ENCODE measurements at regions not wholly inside any gene's neighbourhood (a gene's known extent, or its start where the extent isn't known, plus 50 kb on each side); places are given as distances from the start of the nearest gene placed in this dataset.

DNA sequence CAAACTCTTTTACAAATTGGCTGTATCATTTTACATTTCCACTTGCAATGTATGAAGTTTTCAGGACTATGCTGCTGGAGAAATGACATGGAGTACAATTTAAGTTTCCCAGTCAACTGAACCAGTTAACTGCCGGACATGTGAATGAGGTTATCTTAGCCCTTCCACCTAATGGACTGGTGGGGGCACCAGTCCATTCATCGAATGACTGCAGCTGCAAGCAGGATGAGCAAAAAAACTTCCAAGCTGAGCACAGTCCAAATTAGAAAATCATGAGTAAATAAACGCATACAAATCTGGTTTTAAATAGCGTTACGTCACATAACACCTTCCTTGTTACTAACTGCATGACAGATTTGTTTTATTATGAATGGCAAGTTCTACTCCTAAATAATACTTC is 1131.5 kb downstream of the PCDH18 start:
- ATAC-seq = no peak
- TF ChIP-seq ZFP30 (CRISPR knock-in tag; IDR thresholded peaks at IDR 0.05) (no peak), ARNTL (CRISPR knock-in tag; IDR thresholded peaks at IDR 0.05; ENCODE audit: borderline replicate concordance, low read depth) (no peak), SNAI2 (CRISPR knock-in tag; IDR thresholded peaks at IDR 0.05) (no peak), BACH2 (CRISPR knock-in tag; IDR thresholded peaks at IDR 0.05; ENCODE audit: borderline replicate concordance) (no peak), ZC3H10 (CRISPR knock-in tag; IDR thresholded peaks at IDR 0.05) (no peak)
- TF ChIP-seq, protein P1, sequence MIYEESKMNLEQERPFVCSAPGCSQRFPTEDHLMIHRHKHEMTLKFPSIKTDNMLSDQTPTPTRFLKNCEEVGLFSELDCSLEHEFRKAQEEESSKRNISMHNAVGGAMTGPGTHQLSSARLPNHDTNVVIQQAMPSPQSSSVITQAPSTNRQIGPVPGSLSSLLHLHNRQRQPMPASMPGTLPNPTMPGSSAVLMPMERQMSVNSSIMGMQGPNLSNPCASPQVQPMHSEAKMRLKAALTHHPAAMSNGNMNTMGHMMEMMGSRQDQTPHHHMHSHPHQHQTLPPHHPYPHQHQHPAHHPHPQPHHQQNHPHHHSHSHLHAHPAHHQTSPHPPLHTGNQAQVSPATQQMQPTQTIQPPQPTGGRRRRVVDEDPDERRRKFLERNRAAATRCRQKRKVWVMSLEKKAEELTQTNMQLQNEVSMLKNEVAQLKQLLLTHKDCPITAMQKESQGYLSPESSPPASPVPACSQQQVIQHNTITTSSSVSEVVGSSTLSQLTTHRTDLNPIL (CRISPR knock-in tag; IDR thresholded peaks at IDR 0.05; ENCODE audit: low read depth) = no peak

DNA sequence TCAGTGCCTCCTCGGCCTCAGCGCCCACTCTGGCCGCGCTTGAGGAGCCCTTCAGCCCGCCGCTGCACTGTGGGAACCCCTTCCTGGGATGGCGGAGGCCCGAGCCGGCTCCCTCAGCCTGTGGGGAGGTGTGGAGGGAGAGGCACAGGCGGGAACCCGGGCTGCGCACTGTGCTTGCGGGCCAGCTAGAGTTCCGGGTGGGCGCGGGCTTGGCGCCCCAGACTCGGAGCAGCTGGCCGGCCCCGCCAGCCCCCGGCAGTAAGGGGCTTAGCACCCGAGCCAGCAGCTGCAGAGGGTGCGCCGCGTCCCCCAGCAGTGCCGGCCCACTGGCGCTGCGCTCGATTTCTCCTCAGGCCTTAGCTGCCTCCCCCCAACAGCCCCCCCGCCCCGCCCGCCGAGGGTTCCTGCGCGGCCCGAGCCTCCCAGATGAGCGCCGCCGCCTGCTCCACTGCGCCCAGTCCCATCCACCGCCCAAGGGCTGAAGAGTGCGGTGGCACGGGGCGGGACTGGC is 1137.0 kb downstream of the PCDH18 start:
- peak; percentile 91 for ATAC-seq
- TF ChIP-seq PPARA (CRISPR knock-in tag; IDR thresholded peaks at IDR 0.05; ENCODE audit: borderline replicate concordance) (no peak), ZFP3 (CRISPR knock-in tag; IDR thresholded peaks at IDR 0.05) (no peak), ISL1 (CRISPR knock-in tag; IDR thresholded peaks at IDR 0.05) (no peak), ZFP30 (CRISPR knock-in tag; IDR thresholded peaks at IDR 0.05) (no peak), CSDC2 (CRISPR knock-in tag; IDR thresholded peaks at IDR 0.05) (no peak), ESRRG (CRISPR knock-in tag; IDR thresholded peaks at IDR 0.05) (no peak), ZNF8 (CRISPR knock-in tag; IDR thresholded peaks at IDR 0.05) (no peak), ARNTL (CRISPR knock-in tag; IDR thresholded peaks at IDR 0.05; ENCODE audit: borderline replicate concordance, low read depth) (no peak), TCF4 (CRISPR knock-in tag; IDR thresholded peaks at IDR 0.05; ENCODE audit: borderline replicate concordance) (no peak)
- TF ChIP-seq, protein P2, sequence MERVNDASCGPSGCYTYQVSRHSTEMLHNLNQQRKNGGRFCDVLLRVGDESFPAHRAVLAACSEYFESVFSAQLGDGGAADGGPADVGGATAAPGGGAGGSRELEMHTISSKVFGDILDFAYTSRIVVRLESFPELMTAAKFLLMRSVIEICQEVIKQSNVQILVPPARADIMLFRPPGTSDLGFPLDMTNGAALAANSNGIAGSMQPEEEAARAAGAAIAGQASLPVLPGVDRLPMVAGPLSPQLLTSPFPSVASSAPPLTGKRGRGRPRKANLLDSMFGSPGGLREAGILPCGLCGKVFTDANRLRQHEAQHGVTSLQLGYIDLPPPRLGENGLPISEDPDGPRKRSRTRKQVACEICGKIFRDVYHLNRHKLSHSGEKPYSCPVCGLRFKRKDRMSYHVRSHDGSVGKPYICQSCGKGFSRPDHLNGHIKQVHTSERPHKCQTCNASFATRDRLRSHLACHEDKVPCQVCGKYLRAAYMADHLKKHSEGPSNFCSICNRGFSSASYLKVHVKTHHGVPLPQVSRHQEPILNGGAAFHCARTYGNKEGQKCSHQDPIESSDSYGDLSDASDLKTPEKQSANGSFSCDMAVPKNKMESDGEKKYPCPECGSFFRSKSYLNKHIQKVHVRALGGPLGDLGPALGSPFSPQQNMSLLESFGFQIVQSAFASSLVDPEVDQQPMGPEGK (CRISPR knock-in tag; IDR thresholded peaks at IDR 0.05; ENCODE audit: borderline replicate concordance) = no peak

DNA sequence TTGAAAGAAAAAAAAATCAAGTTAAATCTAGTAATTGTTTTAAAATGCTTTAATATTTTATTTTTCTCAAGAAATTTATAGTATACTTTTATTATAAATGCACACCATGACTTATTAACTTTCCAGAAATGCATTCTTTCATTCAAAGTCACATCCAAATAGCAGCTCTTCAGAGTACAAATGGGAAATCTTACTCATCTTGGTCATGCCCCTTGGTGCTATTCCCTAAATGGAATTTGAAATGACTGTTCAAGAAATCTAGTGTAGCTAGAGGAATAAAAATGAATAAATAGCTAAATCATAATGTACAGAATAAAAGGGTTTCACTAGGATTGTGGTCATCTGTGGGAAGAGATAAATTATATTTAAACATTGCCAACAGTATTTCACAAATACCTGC is 1139.7 kb downstream of the PCDH18 start:
- no peak for ATAC-seq
- no peak for TF ChIP-seq ISL1 (CRISPR knock-in tag; IDR thresholded peaks at IDR 0.05)
- no peak for TF ChIP-seq RARB (CRISPR knock-in tag; IDR thresholded peaks at IDR 0.05)
- TF ChIP-seq ZNF565 (CRISPR knock-in tag; conservative IDR thresholded peaks at IDR 0.05; ENCODE audit: low read depth) = no peak
- TF ChIP-seq, protein P2 (CRISPR knock-in tag; IDR thresholded peaks at IDR 0.05; ENCODE audit: borderline replicate concordance) = no peak
- no peak for TF ChIP-seq ZNF70 (CRISPR knock-in tag; IDR thresholded peaks at IDR 0.05)
- no peak for TF ChIP-seq OSR1 (CRISPR knock-in tag; IDR thresholded peaks at IDR 0.05)
- TF ChIP-seq TCF4 (CRISPR knock-in tag; IDR thresholded peaks at IDR 0.05; ENCODE audit: borderline replicate concordance) = no peak
- TF ChIP-seq, protein P3, sequence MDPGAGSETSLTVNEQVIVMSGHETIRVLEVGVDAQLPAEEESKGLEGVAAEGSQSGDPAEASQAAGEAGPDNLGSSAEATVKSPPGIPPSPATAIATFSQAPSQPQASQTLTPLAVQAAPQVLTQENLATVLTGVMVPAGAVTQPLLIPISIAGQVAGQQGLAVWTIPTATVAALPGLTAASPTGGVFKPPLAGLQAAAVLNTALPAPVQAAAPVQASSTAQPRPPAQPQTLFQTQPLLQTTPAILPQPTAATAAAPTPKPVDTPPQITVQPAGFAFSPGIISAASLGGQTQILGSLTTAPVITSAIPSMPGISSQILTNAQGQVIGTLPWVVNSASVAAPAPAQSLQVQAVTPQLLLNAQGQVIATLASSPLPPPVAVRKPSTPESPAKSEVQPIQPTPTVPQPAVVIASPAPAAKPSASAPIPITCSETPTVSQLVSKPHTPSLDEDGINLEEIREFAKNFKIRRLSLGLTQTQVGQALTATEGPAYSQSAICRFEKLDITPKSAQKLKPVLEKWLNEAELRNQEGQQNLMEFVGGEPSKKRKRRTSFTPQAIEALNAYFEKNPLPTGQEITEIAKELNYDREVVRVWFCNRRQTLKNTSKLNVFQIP (CRISPR knock-in tag; IDR thresholded peaks at IDR 0.05; ENCODE audit: borderline replicate concordance, low read depth) = no peak
- TF ChIP-seq ZFP30 (CRISPR knock-in tag; IDR thresholded peaks at IDR 0.05) = no peak

DNA sequence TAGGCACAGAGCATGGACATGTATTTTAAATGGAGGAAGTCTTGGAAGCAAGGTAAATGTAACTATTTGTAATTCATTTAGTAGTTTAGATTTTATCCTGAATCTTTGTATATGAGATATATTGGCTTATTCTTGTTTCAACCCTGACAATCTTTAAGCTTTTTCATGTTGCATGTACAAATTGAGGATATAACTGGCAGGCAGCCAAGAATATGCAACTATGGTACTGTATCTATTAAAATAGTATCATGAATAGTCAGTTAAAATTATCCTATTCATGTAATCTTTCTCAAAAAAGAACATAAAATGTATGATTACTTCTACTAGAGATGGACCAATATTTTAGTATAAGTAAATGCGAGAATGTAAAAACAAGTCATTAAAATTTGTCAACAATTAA is 1141.5 kb downstream of the PCDH18 start:
- ATAC-seq = no peak
- TF ChIP-seq ZNF70 (CRISPR knock-in tag; IDR thresholded peaks at IDR 0.05) (no peak), ZNF565 (CRISPR knock-in tag; conservative IDR thresholded peaks at IDR 0.05; ENCODE audit: low read depth) (no peak), ZFP30 (CRISPR knock-in tag; IDR thresholded peaks at IDR 0.05) (no peak), PPARA (CRISPR knock-in tag; IDR thresholded peaks at IDR 0.05; ENCODE audit: borderline replicate concordance) (no peak), RARB (CRISPR knock-in tag; IDR thresholded peaks at IDR 0.05) (no peak), ZNF8 (CRISPR knock-in tag; IDR thresholded peaks at IDR 0.05) (no peak), GLIS3 (CRISPR knock-in tag; IDR thresholded peaks at IDR 0.05) (no peak), OSR1 (CRISPR knock-in tag; IDR thresholded peaks at IDR 0.05) (no peak), ESRRG (CRISPR knock-in tag; IDR thresholded peaks at IDR 0.05) (no peak)
- TF ChIP-seq, protein P1 (CRISPR knock-in tag; IDR thresholded peaks at IDR 0.05; ENCODE audit: low read depth) = no peak
- TF ChIP-seq, protein P4, sequence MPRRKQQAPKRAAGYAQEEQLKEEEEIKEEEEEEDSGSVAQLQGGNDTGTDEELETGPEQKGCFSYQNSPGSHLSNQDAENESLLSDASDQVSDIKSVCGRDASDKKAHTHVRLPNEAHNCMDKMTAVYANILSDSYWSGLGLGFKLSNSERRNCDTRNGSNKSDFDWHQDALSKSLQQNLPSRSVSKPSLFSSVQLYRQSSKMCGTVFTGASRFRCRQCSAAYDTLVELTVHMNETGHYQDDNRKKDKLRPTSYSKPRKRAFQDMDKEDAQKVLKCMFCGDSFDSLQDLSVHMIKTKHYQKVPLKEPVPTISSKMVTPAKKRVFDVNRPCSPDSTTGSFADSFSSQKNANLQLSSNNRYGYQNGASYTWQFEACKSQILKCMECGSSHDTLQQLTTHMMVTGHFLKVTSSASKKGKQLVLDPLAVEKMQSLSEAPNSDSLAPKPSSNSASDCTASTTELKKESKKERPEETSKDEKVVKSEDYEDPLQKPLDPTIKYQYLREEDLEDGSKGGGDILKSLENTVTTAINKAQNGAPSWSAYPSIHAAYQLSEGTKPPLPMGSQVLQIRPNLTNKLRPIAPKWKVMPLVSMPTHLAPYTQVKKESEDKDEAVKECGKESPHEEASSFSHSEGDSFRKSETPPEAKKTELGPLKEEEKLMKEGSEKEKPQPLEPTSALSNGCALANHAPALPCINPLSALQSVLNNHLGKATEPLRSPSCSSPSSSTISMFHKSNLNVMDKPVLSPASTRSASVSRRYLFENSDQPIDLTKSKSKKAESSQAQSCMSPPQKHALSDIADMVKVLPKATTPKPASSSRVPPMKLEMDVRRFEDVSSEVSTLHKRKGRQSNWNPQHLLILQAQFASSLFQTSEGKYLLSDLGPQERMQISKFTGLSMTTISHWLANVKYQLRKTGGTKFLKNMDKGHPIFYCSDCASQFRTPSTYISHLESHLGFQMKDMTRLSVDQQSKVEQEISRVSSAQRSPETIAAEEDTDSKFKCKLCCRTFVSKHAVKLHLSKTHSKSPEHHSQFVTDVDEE (CRISPR knock-in tag; IDR thresholded peaks at IDR 0.05) = no peak
- TF ChIP-seq, protein P5, sequence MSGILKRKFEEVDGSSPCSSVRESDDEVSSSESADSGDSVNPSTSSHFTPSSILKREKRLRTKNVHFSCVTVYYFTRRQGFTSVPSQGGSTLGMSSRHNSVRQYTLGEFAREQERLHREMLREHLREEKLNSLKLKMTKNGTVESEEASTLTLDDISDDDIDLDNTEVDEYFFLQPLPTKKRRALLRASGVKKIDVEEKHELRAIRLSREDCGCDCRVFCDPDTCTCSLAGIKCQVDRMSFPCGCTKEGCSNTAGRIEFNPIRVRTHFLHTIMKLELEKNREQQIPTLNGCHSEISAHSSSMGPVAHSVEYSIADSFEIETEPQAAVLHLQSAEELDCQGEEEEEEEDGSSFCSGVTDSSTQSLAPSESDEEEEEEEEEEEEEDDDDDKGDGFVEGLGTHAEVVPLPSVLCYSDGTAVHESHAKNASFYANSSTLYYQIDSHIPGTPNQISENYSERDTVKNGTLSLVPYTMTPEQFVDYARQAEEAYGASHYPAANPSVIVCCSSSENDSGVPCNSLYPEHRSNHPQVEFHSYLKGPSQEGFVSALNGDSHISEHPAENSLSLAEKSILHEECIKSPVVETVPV (CRISPR knock-in tag; IDR thresholded peaks at IDR 0.05) = no peak

Data from SK-N-SH treated with all-trans-retinoic acid at 6 μM for 48 hours (cell line).